GM23248 (cell line): ENCODE measurements at regions not wholly inside any gene's neighbourhood (a gene's known extent, or its start where the extent isn't known, plus 50 kb on each side); places are given as distances from the start of the nearest gene placed in this dataset.

Experiments used
- DNase-seq: peaks from one replicate; pipeline ENCODE4 v3.0.0-alpha.2; 2015
- H2AFZ ChIP-seq: fragments of 200-600 bp; sonication (generic); 2 replicates; pipeline ENCODE4 v1.6.1; 2016; ENCODE audit warnings: antibody characterized with exemption
- H3F3A ChIP-seq: fragments of 200-600 bp; sonication (generic); 2 replicates; pipeline ENCODE4 v1.6.1; 2016; ENCODE audit warnings: mild to moderate bottlenecking, antibody characterized with exemption, mixed run types; ENCODE audit not compliant: insufficient read depth
- H3K27ac ChIP-seq: fragments of 200-600 bp; sonication (generic); 2 replicates; pipeline ENCODE4 v1.5.1; 2016; ENCODE audit warnings: mild to moderate bottlenecking
- H3K27me3 ChIP-seq: fragments of 200-600 bp; sonication (generic); replicated peaks from 2 replicates; pipeline ENCODE4 v1.6.1; 2016; ENCODE audit warnings: mild to moderate bottlenecking; ENCODE audit not compliant: insufficient read depth
- H3K36me3 ChIP-seq: fragments of 200-600 bp; sonication (generic); 2 replicates; pipeline ENCODE4 v1.6.1; 2016; ENCODE audit warnings: low read depth, mild to moderate bottlenecking
- H3K4me1 ChIP-seq: fragments of 200-600 bp; sonication (generic); 2 replicates; pipeline ENCODE4 v1.6.1; 2016; ENCODE audit warnings: mild to moderate bottlenecking; ENCODE audit not compliant: insufficient read depth
- H3K4me2 ChIP-seq: fragments of 200-600 bp; sonication (generic); one replicate; pipeline ENCODE4 v1.6.1; 2016; ENCODE audit warnings: mild to moderate bottlenecking; ENCODE audit not compliant: unreplicated experiment
- H3K4me3 ChIP-seq: fragments of 200-600 bp; sonication (generic); 2 replicates; pipeline ENCODE4 v1.5.1; 2016; ENCODE audit warnings: mild to moderate bottlenecking
- H3K79me2 ChIP-seq: fragments of 200-600 bp; sonication (generic); 2 replicates; pipeline ENCODE4 v1.6.1; 2016; ENCODE audit warnings: mild to moderate bottlenecking; ENCODE audit not compliant: insufficient read depth
- H3K9ac ChIP-seq: fragments of 200-600 bp; sonication (generic); 2 replicates; pipeline ENCODE4 v1.6.1; 2016; ENCODE audit warnings: mild to moderate bottlenecking
- H3K9me2 ChIP-seq: fragments of 200-600 bp; sonication (generic); 2 replicates; pipeline ENCODE4 v1.6.1; 2016; ENCODE audit warnings: mixed run types, mild to moderate bottlenecking, moderate library complexity; ENCODE audit not compliant: insufficient read depth
- H3K9me3 ChIP-seq: fragments of 200-600 bp; sonication (generic); one replicate; pipeline ENCODE4 v1.6.1; 2017; ENCODE audit warnings: low read depth
- H4K20me1 ChIP-seq: fragments of 200-600 bp; sonication (generic); 2 replicates; pipeline ENCODE4 v1.6.0; 2016; ENCODE audit not compliant: insufficient read depth
- EZH2 ChIP-seq: fragments of 200-600 bp; sonication (generic); IDR thresholded peaks from 2 replicates; pipeline ENCODE4 v1.6.1; 2018; ENCODE audit warnings: antibody characterized with exemption, mild to moderate bottlenecking; ENCODE audit not compliant: insufficient read depth, poor library complexity, severe bottlenecking
- EZH2phosphoT487 ChIP-seq: fragments of 200-600 bp; sonication (generic); IDR thresholded peaks from 2 replicates; pipeline ENCODE4 v1.6.1; 2018; ENCODE audit warnings: antibody characterized with exemption, moderate library complexity, mild to moderate bottlenecking, low read depth; ENCODE audit not compliant: insufficient read depth
- WGBS, 2 experiments: methylation state at CpG; one replicate each; pipeline ENCODE4 v1.1.6; 2015 to 2017; ENCODE audit warnings: low lambda C conversion rate in 2 of 2, low coverage in 1 of 2; ENCODE audit errors: missing lambda C conversion rate in 2 of 2; 5-methylcytosine and 5-hydroxymethylcytosine counted together
- in situ Hi-C: fragments of 300-500 bp; cut with MboI; formaldehyde crosslinking; loops from 2 replicates; pipeline ENCODE4 v1.15.0; 2020

DNA sequence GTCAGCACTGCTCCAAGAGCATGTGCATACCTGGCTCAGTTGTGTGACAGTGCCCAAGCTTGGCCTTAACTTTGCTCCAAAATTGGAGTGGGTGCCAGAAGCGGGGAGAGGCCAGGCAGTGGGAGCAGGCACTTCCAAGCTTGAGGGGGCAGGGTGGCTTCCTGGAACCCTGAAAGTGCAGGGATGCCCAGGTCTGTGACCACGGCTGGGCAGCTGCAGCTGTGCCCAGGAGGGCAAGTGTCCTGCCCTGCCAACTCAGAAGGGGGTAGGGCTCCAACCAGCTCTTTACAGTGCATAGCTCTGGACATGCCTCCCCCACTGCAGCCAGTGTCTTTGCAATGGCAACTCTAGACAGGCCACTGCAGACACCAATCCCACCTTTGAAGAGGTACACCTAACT, 478.6 kb downstream of the OTOL1 start:
- no peak for DNase-seq
- Histone ChIP-seq H3K79me2 (no peaks in the 10 kb centered on the region), H3K4me3 (no peak overlapping the region), H3K27ac (no peak overlapping the region), H3K9ac (no peak overlapping the region), H3K4me2 (no peak overlapping the region), H3K27me3 (no peaks in the 10 kb centered on the region), H4K20me1 (no peaks in the 10 kb centered on the region), H2AFZ (no peak overlapping the region), H3K36me3 (no peaks in the 10 kb centered on the region), H3K9me2 (no peaks in the 10 kb centered on the region), H3K9me3 (no peaks in the 10 kb centered on the region), H3K4me1 (no peaks in the 10 kb centered on the region), H3F3A (no peaks in the 10 kb centered on the region)
- in situ Hi-C loops = no loop called here
- no peak for TF ChIP-seq EZH2
- no peak for TF ChIP-seq EZH2phosphoT487
- WGBS, 2 experiments = 83 to 92% methylated on average over 2 of the region's 2 CpGs

DNA sequence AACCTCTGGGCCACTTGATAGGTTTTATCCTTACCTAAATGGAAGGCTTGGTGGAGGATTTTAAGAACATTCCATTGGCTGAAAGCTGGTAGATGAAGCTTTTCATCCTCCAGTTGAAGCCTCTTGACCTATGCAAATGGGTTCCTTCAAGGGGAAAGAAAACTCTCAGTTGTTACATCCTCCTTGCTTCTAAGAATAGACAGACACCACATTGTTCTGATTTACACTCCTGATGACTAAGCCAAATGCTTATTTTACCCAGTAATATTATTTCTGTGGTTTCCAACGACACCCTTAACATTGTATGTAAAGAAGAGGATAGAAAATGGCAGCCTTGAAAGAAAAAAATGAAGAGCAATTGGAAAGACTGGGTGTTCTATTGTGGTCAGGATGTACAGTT, 480.5 kb downstream of the OTOL1 start:
- H3F3A ChIP-seq = no peaks in the 10 kb centered on the region
- H3K9ac ChIP-seq = no peak overlapping the region
- H3K4me1 ChIP-seq = no peaks in the 10 kb centered on the region
- DNase-seq = peak; percentile 61
- H3K27me3 ChIP-seq = no peaks in the 10 kb centered on the region
- H3K36me3 ChIP-seq = no peaks in the 10 kb centered on the region
- no peak overlapping the region for H3K27ac ChIP-seq
- peak overlapping the region; percentile 32; the same call in 1 of the 2 replicates for H2AFZ ChIP-seq
- H4K20me1 ChIP-seq = no peaks in the 10 kb centered on the region
- TF ChIP-seq EZH2 (no peak), EZH2phosphoT487 (no peak)
- no peak overlapping the region for H3K4me2 ChIP-seq
- no peaks in the 10 kb centered on the region for H3K79me2 ChIP-seq
- in situ Hi-C loops = no loop called here
- no peak overlapping the region for H3K4me3 ChIP-seq
- WGBS, 2 experiments = 2 to 4% methylated on average over 1 of the region's 1 CpG
- no peaks in the 10 kb centered on the region for H3K9me3 ChIP-seq
- no peaks in the 10 kb centered on the region for H3K9me2 ChIP-seq

DNA sequence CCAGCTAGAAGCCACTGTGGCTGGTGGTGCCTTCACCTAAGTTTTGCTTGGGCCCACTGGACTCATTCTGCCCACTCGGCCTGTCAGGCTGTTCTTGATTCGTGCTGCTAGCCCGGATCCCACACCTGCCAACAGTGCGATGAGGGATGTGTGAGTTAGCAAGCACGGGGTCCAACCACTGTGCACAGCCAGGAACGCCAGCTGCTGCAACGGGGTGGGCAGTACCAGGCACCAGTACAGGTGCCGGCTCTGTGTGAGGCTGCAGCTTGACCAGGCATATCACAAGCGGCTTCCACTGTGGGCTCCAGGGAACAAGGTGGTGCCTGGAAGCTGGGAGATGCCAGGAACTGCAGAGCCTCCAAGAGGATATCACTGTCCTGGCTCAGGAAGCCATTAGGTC, 481.2 kb downstream of the OTOL1 start:
- no peak for TF ChIP-seq EZH2
- no peak for TF ChIP-seq EZH2phosphoT487
- no peaks in the 10 kb centered on the region for H4K20me1 ChIP-seq
- H3K9me2 ChIP-seq = no peaks in the 10 kb centered on the region
- H3K36me3 ChIP-seq = no peaks in the 10 kb centered on the region
- no peak overlapping the region for H2AFZ ChIP-seq
- no peaks in the 10 kb centered on the region for H3K79me2 ChIP-seq
- no peaks in the 10 kb centered on the region for H3K4me1 ChIP-seq
- no peak overlapping the region for H3K9ac ChIP-seq
- no peak overlapping the region for H3K4me2 ChIP-seq
- DNase-seq = no peak
- 94% methylated on average over 9 of the region's 9 CpGs for WGBS, 2 experiments
- no peaks in the 10 kb centered on the region for H3F3A ChIP-seq
- no peaks in the 10 kb centered on the region for H3K27me3 ChIP-seq
- H3K4me3 ChIP-seq = no peak overlapping the region
- in situ Hi-C loops = no loop called here
- no peak overlapping the region for H3K27ac ChIP-seq
- no peaks in the 10 kb centered on the region for H3K9me3 ChIP-seq

DNA sequence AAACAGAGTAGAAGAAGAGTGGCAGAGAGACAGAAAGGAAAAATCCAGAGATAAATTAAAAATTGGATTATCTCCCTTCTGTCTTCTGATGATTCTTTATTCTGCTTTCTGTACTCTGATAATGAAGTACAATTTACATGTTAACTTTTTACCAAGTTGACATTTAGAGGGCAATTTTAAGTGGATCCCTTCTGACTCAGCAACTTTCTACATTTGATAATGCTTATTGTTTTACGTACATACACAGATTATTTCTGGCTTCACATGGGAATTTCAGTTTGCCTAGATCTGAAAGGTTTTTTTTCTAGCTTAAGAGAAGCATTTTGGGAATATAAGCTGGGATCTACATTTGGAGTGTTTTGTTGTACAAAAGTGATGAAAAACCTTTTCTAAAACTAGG, 491.3 kb downstream of the OTOL1 start:
- Histone ChIP-seq H3K27me3 (no peaks in the 10 kb centered on the region), H3K27ac (no peak overlapping the region), H3K4me2 (no peak overlapping the region), H3K9me2 (no peaks in the 10 kb centered on the region), H2AFZ (no peak overlapping the region), H3K9ac (no peak overlapping the region), H3K4me1 (peaks cover 10% of the 10 kb centered on the region; the same call in 1 of the 2 replicates), H4K20me1 (no peaks in the 10 kb centered on the region), H3K4me3 (no peak overlapping the region), H3K9me3 (no peaks in the 10 kb centered on the region), H3F3A (peaks cover 16% of the 10 kb centered on the region; the same call in 1 of the 2 replicates), H3K36me3 (no peaks in the 10 kb centered on the region), H3K79me2 (no peaks in the 10 kb centered on the region)
- in situ Hi-C loops = no loop called here
- DNase-seq = no peak
- WGBS, 2 experiments = 52 to 72% methylated on average over 1 of the region's 1 CpG
- no peak for TF ChIP-seq EZH2phosphoT487
- no peak for TF ChIP-seq EZH2

DNA sequence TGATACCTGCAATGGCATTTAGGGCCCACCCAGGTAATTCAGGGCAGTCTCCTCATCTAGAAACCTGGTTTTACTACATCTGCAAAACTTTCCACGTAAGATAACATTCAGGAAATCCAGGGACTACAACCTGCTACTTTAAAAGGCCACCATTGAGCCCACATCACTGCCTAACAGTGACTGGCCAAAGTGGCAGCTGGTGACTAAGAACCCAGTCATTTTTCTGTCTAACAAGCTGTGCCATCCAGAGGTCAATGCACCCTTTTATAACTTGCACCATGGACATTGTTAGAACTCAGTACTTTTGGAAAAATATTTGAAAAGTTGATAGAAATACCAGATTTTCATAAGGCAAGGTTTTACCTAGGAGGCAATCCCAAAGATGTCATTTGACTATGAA, 492.4 kb downstream of the OTOL1 start:
- Histone ChIP-seq H3K4me2 (no peak overlapping the region), H3K79me2 (no peaks in the 10 kb centered on the region), H3K27ac (no peak overlapping the region), H3K4me3 (no peak overlapping the region), H3K9ac (no peak overlapping the region), H3F3A (peaks cover 16% of the 10 kb centered on the region; the same call in 1 of the 2 replicates), H3K9me3 (no peaks in the 10 kb centered on the region), H2AFZ (no peak overlapping the region), H3K36me3 (no peaks in the 10 kb centered on the region), H3K4me1 (peaks cover 10% of the 10 kb centered on the region; the same call in 1 of the 2 replicates), H4K20me1 (no peaks in the 10 kb centered on the region), H3K27me3 (no peaks in the 10 kb centered on the region), H3K9me2 (no peaks in the 10 kb centered on the region)
- no peak for TF ChIP-seq EZH2
- no peak for TF ChIP-seq EZH2phosphoT487
- in situ Hi-C loops = no loop called here
- WGBS, 2 experiments = 93 to 97% methylated on average over 1 of the region's 1 CpG
- peak; percentile 30 for DNase-seq
